ENCODE measurements at regions not wholly inside any gene's neighbourhood (a gene's known extent, or its start where the extent isn't known, plus 50 kb on each side); places are given as distances from the start of the nearest gene placed in this dataset.

GRCh38 chr13:99662678-99663077 is 161.4 kb downstream of the TM9SF2 start:
- TF ChIP-seq TAF1 (IDR thresholded peaks at IDR 0.05; ENCODE audit: borderline replicate concordance, insufficient read depth, low read length): no peak
- no peak for TF ChIP-seq POLR2AphosphoS5 (IDR thresholded peaks at IDR 0.05; ENCODE audit: low read depth, low read length)
- no peak for TF ChIP-seq SIN3A (IDR thresholded peaks at IDR 0.05; ENCODE audit: borderline replicate concordance, insufficient read depth, low read length)

Data from PFSK-1 (cell line).